Midbrain (tissue), 1 donor: ENCODE measurements at regions not wholly inside any gene's neighbourhood (a gene's known extent, or its start where the extent isn't known, plus 50 kb on each side); places are given as distances from the start of the nearest gene placed in this dataset.

ENCODE experiments used
- DNase-seq: peaks from one replicate; lab custom pipeline; 2025; lab: John Stamatoyannopoulos, UW

DNA sequence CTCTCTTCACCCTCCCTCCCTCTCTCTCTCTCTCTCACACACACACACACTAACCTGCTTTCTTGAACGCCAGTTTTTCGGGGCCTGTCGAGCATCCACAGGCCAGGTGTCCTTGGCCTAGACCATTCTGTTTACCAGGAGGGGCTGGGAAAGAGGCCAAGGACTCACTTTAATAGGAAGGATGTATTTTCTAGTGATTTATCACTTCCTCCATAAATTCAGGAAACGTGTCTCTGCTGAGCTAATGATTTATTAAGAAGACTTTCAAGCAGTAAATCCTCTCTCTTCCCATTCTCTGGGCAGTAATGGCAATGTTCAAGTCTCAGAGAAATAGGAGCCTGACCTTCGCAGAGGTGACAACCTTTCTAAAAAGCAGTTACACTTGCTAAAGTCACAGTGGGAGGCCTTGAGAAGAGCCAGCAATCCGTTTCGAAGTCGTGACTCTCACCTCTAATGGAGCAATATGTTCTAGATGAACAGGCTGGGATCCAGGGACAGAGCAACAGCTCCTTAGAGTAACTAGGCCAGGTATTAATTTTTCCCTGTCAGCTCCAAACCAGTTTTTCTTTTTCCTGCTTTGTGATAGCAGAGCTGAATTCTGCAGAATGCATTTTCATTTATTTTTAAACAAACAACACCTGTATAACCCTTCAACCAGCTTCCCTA, 1357.5 kb upstream of the SORCS1 start:
- no peak for DNase-seq

GRCh38 chr10:108515821-108516220, 1351.3 kb upstream of the SORCS1 start:
- DNase-seq: no peak

DNA sequence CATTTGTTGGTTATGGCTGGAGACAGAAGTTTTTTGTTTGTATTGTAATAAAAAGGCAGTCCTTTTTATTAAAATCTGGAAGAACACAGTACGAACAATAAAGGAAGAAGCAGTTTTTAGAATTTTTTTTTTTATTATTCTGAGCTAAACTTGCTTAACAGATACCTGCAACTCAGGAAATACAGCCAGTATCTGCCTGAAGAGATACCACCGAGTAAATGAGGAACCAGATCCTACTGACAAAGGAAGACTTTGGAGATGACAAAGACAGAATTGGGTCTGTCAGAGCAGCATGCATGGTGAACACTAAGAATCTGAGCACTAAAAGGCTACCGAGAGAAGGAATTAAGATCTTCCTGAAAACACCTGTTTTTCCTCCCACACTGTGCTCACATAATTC, 1335.9 kb upstream of the SORCS1 start:
- no peak for DNase-seq

DNA sequence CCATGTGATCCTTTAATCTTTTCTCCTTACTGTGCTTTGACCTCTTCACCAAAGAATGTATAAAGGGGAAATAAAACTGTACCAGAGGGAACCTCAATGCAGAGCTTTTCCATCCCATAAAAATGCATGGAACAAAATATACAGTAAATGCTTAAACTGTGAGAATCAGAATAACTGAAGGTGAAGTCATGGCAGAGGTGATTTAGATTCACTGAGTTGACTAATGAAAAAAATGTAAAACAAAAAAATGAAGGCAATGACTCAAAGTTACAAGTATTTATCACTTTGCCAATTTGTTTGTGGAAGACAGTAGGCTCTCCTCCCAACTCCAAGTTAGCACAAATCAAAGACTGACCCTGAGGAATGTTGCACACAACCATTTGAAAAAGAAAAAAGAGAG, 1331.6 kb upstream of the SORCS1 start:
- DNase-seq: no peak

GRCh38 chr10:108490944-108491343, 1326.4 kb upstream of the SORCS1 start:
- no peak for DNase-seq

- DNase-seq: no peak
Measured at GRCh38 chr10:108471420-108471819, 1306.9 kb upstream of the SORCS1 start.

- no peak for DNase-seq
Measured at GRCh38 chr10:108469940-108470339, 1305.4 kb upstream of the SORCS1 start.

- no peak for DNase-seq
Measured at GRCh38 chr10:108465871-108466641, 1301.5 kb upstream of the SORCS1 start.

DNA sequence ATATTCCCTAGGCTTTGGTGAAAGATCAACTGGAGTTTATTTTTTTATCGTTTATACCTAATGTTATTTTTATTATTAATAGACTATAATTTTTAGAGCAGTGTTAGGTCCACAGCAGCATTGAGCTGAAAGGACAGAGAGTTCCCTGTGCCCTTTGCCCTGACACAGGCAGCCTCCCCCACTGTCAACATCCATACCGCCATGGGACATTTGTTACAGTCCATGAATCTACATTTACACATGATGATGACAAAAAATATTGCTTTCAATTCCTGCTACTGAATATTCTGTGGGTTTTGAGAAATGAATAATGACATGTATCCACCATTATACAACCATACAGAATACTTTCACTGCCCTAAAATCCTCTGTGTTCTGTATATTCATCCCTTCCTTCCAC, 1297.5 kb upstream of the SORCS1 start:
- DNase-seq: no peak

- no peak for DNase-seq
Measured at GRCh38 chr10:108454793-108455192, 1290.3 kb upstream of the SORCS1 start.

DNA sequence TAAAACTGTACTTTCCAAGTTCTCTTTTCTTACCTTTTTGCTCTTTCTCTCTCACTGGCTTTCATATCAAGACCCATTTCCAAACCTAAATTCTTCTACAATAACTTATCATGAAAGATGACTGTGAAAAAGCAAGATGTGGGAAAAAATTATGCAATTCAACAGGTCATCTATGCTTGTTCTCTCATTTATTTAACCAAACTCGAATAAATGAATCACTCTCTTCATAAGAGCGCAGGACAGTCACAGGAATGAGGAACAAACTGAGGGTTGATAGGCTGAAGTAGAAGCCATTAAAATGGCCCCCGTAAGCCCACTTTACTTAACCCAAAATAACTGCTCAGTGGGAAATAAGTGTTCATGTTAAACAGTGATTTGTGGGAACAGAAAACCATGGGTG, 1289.7 kb upstream of the SORCS1 start:
- DNase-seq: no peak

DNA sequence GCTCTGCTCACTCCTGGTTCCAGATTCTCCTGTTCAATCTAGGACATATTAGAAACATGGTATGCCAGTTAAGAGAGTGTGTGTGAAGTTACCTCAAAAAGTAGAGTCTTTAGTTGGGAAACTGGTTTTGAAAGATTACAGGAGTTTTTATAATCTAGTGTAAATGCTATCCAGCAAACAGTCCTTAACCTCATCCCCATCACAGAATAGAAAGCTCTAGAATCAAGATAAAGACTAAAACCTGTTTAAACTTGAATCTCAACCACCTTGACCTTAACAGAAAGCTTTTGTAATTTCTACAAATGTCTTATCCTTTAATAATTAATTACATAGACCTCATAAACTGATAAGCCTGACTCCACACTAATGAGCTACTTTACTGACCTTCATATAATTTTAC, 1288.7 kb upstream of the SORCS1 start:
- no peak for DNase-seq

DNA sequence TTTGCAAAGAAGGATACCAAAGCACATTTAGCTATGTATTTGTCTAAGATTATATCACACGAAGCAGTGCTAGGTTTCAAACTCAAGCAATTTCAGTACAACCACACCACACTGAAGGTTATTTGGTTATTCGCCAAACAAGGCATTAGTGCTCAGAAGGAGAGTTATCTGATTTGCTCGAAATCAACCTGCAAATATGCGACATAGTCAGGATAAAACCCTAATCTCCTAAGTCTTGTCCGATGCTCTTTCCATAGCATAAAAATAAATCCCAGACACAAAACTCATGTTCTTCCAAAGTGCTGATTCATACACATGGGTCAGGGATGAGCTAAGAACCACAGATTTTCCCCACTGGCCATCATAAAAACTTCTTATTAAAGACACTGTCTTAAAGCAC, 1288.0 kb upstream of the SORCS1 start:
- no peak for DNase-seq

- no peak for DNase-seq
Measured at GRCh38 chr10:108450280-108450679, 1285.8 kb upstream of the SORCS1 start.

DNA sequence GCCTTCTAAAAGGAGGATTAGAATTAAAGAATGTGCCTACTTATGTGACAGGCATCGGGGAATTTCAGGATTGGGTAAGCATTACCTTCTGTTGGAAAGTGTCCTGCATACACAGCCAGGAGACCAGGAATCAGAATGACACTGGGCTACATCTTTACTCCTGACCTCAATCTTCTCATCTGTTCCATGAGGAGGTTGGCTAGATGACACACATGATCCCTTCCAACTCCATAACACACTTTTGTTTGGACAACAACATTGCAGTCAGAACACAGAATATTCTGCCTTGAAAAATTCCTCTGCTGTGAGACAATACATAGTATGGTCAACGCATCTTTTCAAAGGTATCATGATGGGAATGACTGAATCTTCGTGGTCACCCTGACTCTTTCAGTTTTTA, 1281.2 kb upstream of the SORCS1 start:
- DNase-seq: no peak

GRCh38 chr10:108443636-108444035, 1279.1 kb upstream of the SORCS1 start:
- DNase-seq: no peak

DNA sequence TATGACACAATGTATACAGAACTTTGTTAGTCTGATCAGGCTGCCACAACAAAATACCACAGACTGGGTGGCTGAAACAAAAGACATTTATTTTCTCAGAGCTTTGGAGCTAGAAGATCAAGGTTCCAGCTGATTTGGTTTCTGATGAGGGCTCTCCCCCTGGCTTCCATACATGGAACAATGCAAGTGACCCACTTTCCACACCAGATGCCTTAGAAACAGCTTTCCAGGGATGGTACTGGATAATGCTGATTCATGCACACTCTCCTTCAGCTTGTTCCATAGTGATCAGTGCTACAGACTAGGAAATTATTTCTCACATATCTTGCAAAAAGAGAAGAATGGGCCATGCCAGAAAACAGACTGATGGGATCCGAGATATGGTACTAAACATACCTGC, 1274.9 kb upstream of the SORCS1 start:
- DNase-seq: no peak

DNA sequence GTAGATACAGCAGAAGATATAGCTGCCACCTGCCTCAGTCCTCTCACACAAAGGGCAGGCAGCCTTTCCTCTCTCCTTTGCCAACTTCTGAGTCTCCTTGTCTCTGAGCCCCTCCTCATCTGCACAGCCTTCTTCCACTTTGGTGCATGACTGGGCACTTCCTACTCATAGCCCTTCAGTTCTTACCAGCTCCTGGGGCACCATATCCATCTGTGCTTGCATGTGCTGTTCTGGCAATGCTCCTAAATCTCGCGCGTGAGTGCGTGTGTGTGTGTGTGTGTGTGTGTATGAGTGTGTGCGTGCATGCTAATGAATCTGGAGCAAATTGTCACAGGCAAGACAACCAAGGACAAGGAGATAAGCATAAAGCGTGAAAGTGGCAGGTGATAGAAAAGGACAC, 1271.6 kb upstream of the SORCS1 start:
- no peak for DNase-seq

DNA sequence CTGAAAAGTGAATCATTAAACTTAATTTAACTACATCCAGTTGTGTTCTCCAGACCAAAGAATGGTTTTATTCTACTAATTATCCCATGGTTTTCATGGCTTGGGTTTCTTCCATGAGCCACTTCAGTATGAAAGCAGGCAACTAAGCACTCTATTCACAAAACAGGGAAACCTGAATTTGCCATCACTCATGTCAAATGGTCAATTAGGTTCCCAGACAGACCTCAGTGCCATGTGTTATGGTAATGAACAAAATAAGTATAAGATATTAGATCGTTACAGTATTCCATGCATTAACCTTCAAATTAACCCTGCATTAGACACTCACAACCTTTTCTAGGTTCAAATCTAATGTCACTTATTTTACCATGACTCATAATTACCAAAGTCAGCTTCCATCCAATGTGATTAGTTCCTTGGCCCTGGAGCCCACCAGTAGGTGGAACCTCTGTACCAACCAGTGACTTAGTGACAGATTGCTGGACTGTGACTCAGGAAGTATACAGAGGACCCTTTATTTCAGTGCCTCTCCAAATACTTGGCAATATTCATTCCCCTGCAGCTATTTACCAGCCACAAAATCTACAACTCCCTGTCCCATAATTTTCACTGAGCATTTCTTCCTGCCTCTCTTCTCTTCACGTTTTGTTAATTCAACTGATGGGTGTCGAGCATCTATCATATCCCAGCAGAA, 1270.2 kb upstream of the SORCS1 start:
- DNase-seq: no peak

- DNase-seq: no peak
Measured at GRCh38 chr10:108427146-108427545, 1262.6 kb upstream of the SORCS1 start.

GRCh38 chr10:108425283-108425964, 1260.9 kb upstream of the SORCS1 start:
- DNase-seq: no peak

- no peak for DNase-seq
Measured at GRCh38 chr10:108424656-108425055, 1260.2 kb upstream of the SORCS1 start.

DNA sequence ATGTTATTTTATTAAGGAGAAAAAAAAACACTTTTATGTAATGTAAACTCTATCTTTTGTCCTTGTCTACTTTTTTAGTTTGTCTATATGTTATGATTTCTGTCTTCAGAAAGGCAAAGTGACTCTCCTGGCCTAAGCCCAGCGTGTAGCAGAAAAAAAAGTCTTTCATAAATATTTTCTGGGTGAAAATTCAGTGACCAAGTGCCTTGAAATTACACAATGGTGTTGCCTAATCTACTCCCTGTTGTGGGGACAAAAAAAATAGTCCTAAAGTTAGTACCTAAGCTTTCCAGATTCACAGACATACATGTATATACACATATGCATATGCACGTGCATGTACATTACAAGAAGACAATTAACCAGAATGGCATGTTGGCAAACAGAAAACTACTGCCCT, 1257.8 kb upstream of the SORCS1 start:
- DNase-seq: no peak
